ENCODE measurements at regions not wholly inside any gene's neighbourhood (a gene's known extent, or its start where the extent isn't known, plus 50 kb on each side); places are given as distances from the start of the nearest gene placed in this dataset.

GRCh38 chr13:22665506-22665905, 515.3 kb upstream of the SGCG start (continued):
- TF ChIP-seq CHD7 (IDR thresholded peaks at IDR 0.05; ENCODE audit: insufficient replicate concordance, low read length) = no peak
- no peak for TF ChIP-seq RAD21 (IDR thresholded peaks at IDR 0.05 in 1 of 2, conservative IDR thresholded peaks at IDR 0.05 in 1 of 2; ENCODE audit: low read depth in 2 of 2, low read length in 2 of 2)
- no peak for TF ChIP-seq FOSL1 (IDR thresholded peaks at IDR 0.05; ENCODE audit: insufficient read depth, low read depth, low read length)
- no peak for TF ChIP-seq SP1 (IDR thresholded peaks at IDR 0.05; ENCODE audit: low read depth, low read length)
- TF ChIP-seq TAF7 (optimal IDR thresholded peaks at IDR 0.05; ENCODE audit: borderline replicate concordance, low read depth, low read length) = no peak
- no peak for TF ChIP-seq POLR2A (IDR thresholded peaks at IDR 0.05; ENCODE audit: control extremely low read depth in 1 of 2, low read depth in 2 of 2, low read length in 2 of 2)
- no peak for TF ChIP-seq CBX8 (IDR thresholded peaks at IDR 0.05; ENCODE audit: borderline replicate concordance, low read depth, low read length)
